Common myeloid progenitor, CD34-positive (primary cell): ENCODE measurements at regions not wholly inside any gene's neighbourhood (a gene's known extent, or its start where the extent isn't known, plus 50 kb on each side); places are given as distances from the start of the nearest gene placed in this dataset.

Source experiments
- CTCF ChIA-PET: fragments of 350-600 bp; sonication (Branson Sonifier 250); formaldehyde crosslinking; loops from one replicate; lab custom pipeline; 2021; ENCODE audit warnings: antibody characterized with exemption; lab: Charles Lee
- POLR2A ChIA-PET: fragments of 350-600 bp; sonication (Branson Sonifier 250); formaldehyde crosslinking; loops from one replicate; lab custom pipeline; 2021; ENCODE audit warnings: antibody characterized with exemption; lab: Charles Lee
- DNase-seq, 3 donors: peaks; one replicate each; pipeline versions ENCODE4 v3.0.0 to v3.0.0-alpha.2; 2013
- H3K27ac ChIP-seq, 2 experiments: 1 replicate in 1 of 2; 2 replicates in 1 of 2; pipeline ENCODE4 v1.7.0; 2013; ENCODE audit warnings: inconsistent platforms in 2 of 2, low read length in 2 of 2, mild to moderate bottlenecking in 2 of 2, low read depth in 1 of 2, moderate library complexity in 1 of 2; ENCODE audit not compliant: severe bottlenecking in 2 of 2, insufficient read depth in 1 of 2, poor library complexity in 1 of 2
- H3K27me3 ChIP-seq, 5 experiments: replicated peaks in 2 of 5; 1 replicate in 3 of 5; 2 replicates in 2 of 5; pipeline versions ENCODE4 v1.6.1 to v1.7.0; 2013; ENCODE audit warnings: low read length in 4 of 5, mild to moderate bottlenecking in 2 of 5, moderate library complexity in 2 of 5, inconsistent platforms in 1 of 5; ENCODE audit not compliant: insufficient read depth in 5 of 5, control insufficient read depth in 4 of 5
- H3K36me3 ChIP-seq, 4 experiments: 1 replicate in 2 of 4; 2 replicates in 2 of 4; pipeline versions ENCODE4 v1.6.1 to v1.7.0; 2013; ENCODE audit warnings: low read length in 3 of 4, control low read depth in 1 of 4, mild to moderate bottlenecking in 1 of 4; ENCODE audit not compliant: control insufficient read depth in 4 of 4, insufficient read depth in 4 of 4
- H3K4me1 ChIP-seq, 4 experiments: 1 replicate in 3 of 4; 2 replicates in 1 of 4; pipeline versions ENCODE4 v1.6.1 to v1.7.1; 2013; ENCODE audit warnings: low read length in 3 of 4, mild to moderate bottlenecking in 3 of 4, control low read depth in 1 of 4, inconsistent platforms in 1 of 4, moderate library complexity in 1 of 4; ENCODE audit not compliant: control insufficient read depth in 4 of 4, insufficient read depth in 4 of 4; ENCODE audit errors: control extremely low read depth in 1 of 4
- H3K4me3 ChIP-seq, 7 experiments: 1 replicate in 4 of 7; 2 replicates in 3 of 7; pipeline versions ENCODE4 v1.5.1 to v1.7.0; 2013; ENCODE audit warnings: mild to moderate bottlenecking in 7 of 7, low read length in 6 of 7, moderate library complexity in 6 of 7, inconsistent platforms in 2 of 7, low read depth in 2 of 7, control low read depth in 1 of 7; ENCODE audit not compliant: insufficient read depth in 4 of 7, control insufficient read depth in 1 of 7; ENCODE audit errors: extremely low read depth in 1 of 7
- H3K9me3 ChIP-seq, 5 experiments: 1 replicate in 4 of 5; 2 replicates in 1 of 5; pipeline versions ENCODE4 v1.6.1 to v1.7.1; 2013; ENCODE audit warnings: low read length in 4 of 5, mild to moderate bottlenecking in 2 of 5, inconsistent platforms in 1 of 5, low read depth in 1 of 5, moderate library complexity in 1 of 5; ENCODE audit not compliant: control insufficient read depth in 4 of 5, insufficient read depth in 2 of 5; ENCODE audit errors: control extremely low read depth in 1 of 5
- WGBS: methylation state at CpG from one replicate; pipeline ENCODE4 v1.1.5; 2013; ENCODE audit not compliant: insufficient coverage; 5-methylcytosine and 5-hydroxymethylcytosine counted together

DNA sequence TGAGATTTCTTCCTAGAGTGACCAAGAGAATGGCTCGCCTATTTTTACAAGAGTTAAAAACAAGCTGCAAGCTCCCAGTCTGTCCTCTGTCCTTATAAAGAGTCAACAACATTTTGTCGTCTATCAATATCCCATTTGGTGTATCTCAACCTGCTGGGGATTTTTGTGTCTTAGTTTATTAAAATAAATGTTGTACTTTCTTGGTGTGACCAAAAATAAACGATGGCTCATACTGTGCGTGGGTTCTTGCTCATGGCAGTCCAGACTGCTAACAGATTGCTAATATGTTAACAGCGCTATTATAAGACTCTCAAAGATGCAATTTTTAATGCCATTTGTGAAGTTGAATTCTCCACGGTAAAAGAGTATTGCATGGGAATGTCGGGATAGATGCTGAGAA, 569.9 kb downstream of the GABRG2 start:
- no peak for DNase-seq
- H3K27ac ChIP-seq, result no peak overlapping the region
- H3K9me3 ChIP-seq, result peaks cover 0 to 13% (median 0%) of the 10 kb centered on the region in 5 experiments
- ChIA-PET POLR2A (no interaction called here), CTCF (no interaction called here)
- 98% methylated on average over 6 of the region's 7 CpGs for WGBS
- H3K4me1 ChIP-seq, result no peaks in the 10 kb centered on the region
- no peaks in the 10 kb centered on the region for H3K27me3 ChIP-seq
- no peaks in the 10 kb centered on the region for H3K36me3 ChIP-seq
- no peak overlapping the region for H3K4me3 ChIP-seq

DNA sequence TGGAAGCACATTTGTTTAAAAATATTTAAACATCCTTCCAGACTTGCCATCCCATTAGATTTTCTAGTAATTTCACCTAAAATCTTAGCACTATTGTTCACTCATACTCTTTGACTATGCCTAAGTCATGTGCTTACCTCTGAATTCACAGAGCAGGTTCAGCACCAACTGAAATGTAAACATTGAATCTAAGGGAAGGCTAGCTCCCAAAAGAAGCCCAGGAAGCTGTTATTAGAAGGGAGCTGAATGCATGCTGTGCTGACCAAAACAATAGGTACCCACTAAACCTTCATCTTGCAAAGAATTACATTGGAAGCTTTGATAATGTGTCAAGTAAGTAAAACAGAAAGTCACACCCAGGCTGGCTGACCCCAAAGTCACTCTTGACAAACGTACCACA, 571.3 kb downstream of the GABRG2 start:
- Histone ChIP-seq H3K9me3 (peaks cover 0 to 10% (median 0%) of the 10 kb centered on the region in 5 experiments), H3K4me1 (no peaks in the 10 kb centered on the region), H3K4me3 (no peak overlapping the region), H3K27me3 (no peaks in the 10 kb centered on the region), H3K36me3 (no peaks in the 10 kb centered on the region), H3K27ac (no peak overlapping the region)
- WGBS, result no CpG with 5 or more reads among the region's 1 CpG
- POLR2A ChIA-PET, result no interaction called here
- CTCF ChIA-PET, result interaction anchor here (1.5 kb wide), 1 partner anchor 12 kb away, joined by 3 read pairs; no protein-coding TSS in a partner anchor
- DNase-seq, result no peak

GRCh38 chr5:162641142-162641813, 573.7 kb downstream of the GABRG2 start:
- WGBS, result 57% methylated on average over 1 of the region's 4 CpGs
- CTCF ChIA-PET, result no interaction called here

GRCh38 chr5:162654661-162655405, 587.3 kb downstream of the GABRG2 start:
- DNase-seq, result no peak
- CTCF ChIA-PET, result interaction anchor here (1.2 kb wide), 1 partner anchor 8 kb away, joined by 3 read pairs; no protein-coding TSS in a partner anchor
- POLR2A ChIA-PET, result no interaction called here

More at GRCh38 chr5:162641142-162641813, 573.7 kb downstream of the GABRG2 start:
- POLR2A ChIA-PET, result no interaction called here
- Histone ChIP-seq H3K27ac (no peak overlapping the region), H3K4me1 (no peaks in the 10 kb centered on the region), H3K27me3 (no peaks in the 10 kb centered on the region), H3K36me3 (no peaks in the 10 kb centered on the region), H3K9me3 (no peaks in the 10 kb centered on the region), H3K4me3 (no peak overlapping the region)
- DNase-seq, result no peak

DNA sequence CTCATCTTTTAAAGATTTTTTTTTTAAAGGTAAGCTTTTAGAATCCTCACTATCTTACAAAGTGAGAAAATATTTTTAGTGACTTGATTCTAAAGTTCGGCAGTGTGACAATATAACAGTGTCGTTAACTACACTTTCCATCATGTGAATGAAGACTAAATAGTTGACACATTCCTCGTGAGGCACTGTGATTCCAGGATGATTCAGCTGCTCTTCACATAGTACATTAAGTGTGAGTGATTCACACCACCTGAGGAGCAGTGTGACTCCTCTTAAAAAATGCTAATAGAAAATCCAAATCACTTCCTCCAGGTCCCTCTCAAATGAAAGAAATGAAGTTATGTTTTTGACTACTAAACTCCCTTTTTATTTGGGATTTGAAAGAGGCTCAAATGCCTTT, 589.5 kb downstream of the GABRG2 start:
- ChIA-PET POLR2A (no interaction called here), CTCF (no interaction called here)
- Histone ChIP-seq H3K4me3 (no peak overlapping the region), H3K9me3 (no peaks in the 10 kb centered on the region), H3K27me3 (no peaks in the 10 kb centered on the region), H3K4me1 (no peaks in the 10 kb centered on the region), H3K36me3 (no peaks in the 10 kb centered on the region), H3K27ac (no peak overlapping the region)
- WGBS, result 93% methylated on average over 3 of the region's 3 CpGs
- no peak for DNase-seq

More at GRCh38 chr5:162654661-162655405, 587.3 kb downstream of the GABRG2 start:
- peaks cover 0 to 3% (median 0%) of the 10 kb centered on the region in 5 experiments for H3K9me3 ChIP-seq
- no peaks in the 10 kb centered on the region for H3K4me1 ChIP-seq
- H3K27ac ChIP-seq, result no peak overlapping the region
- no peaks in the 10 kb centered on the region for H3K36me3 ChIP-seq
- WGBS, result 73% methylated on average over 1 of the region's 1 CpG
- H3K4me3 ChIP-seq, result no peak overlapping the region
- no peaks in the 10 kb centered on the region for H3K27me3 ChIP-seq

DNA sequence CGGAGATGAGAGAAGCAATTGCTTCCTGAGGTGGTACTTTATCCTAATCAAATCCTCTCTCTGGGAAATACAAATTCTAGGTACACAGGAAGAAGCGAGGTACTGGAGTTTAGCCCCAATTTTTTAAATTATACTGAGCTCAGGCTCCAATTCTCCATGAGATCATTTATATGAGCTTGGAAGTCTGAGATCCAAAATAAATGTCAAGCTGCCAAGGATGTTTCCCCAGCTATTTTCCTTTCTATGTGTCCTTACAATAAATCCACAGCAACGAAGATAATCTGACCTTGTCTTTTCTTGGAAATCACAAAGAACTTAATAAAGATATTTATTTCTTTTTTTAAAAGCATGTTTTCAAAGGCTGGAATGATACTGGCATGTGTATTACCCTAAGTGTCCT, 597.3 kb downstream of the GABRG2 start:
- DNase-seq, result no peak
- ChIA-PET CTCF (no interaction called here), POLR2A (no interaction called here)
- no peaks in the 10 kb centered on the region for H3K9me3 ChIP-seq
- no peaks in the 10 kb centered on the region for H3K27me3 ChIP-seq
- H3K4me3 ChIP-seq, result no peak overlapping the region
- no peaks in the 10 kb centered on the region for H3K4me1 ChIP-seq
- no peak overlapping the region for H3K27ac ChIP-seq
- H3K36me3 ChIP-seq, result no peaks in the 10 kb centered on the region
- no CpG with 5 or more reads among the region's 3 CpGs for WGBS

DNA sequence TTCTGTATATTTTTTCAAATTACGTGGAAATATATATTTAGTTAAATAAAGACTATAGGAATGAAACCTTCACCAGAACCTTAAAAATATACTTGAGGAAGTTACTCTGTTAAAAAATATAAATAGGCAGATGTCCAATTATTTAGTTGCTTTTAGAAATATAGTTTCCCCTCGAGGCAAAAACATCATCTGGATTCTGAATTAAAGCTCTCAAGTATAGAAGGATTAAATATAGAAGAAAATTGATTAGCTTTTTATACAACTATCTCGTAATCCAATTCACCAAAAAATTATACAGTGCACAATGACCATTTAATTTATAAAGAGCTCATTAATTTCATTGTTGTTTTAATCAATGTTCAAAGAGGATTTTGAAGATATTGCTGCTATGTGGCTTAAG, 601.4 kb downstream of the GABRG2 start:
- Histone ChIP-seq H3K36me3 (no peaks in the 10 kb centered on the region), H3K4me1 (no peaks in the 10 kb centered on the region), H3K27ac (no peak overlapping the region), H3K27me3 (no peaks in the 10 kb centered on the region), H3K4me3 (no peak overlapping the region), H3K9me3 (no peaks in the 10 kb centered on the region)
- ChIA-PET CTCF (no interaction called here), POLR2A (no interaction called here)
- DNase-seq, result no peak
- no CpG with 5 or more reads among the region's 3 CpGs for WGBS
